Upper lobe of right lung (tissue), 1 donor: ENCODE measurements at regions not wholly inside any gene's neighbourhood (a gene's known extent, or its start where the extent isn't known, plus 50 kb on each side); places are given as distances from the start of the nearest gene placed in this dataset.

Experiments used
- ATAC-seq: fragments of 200-7000 bp; cut with Tn5 transposase; one replicate; pipeline ENCODE4 v1.9.1; 2020; ENCODE audit warnings: mild to moderate bottlenecking, moderate library complexity
- DNase-seq: peaks from one replicate; pipeline ENCODE4 v3.0.0-alpha.2; 2020
- H3K27ac ChIP-seq: fragments of 200-600 bp; one replicate; pipeline ENCODE4 v1.8.0; 2022
- H3K27me3 ChIP-seq: fragments of 200-600 bp; one replicate; pipeline ENCODE4 v1.8.0; 2022; ENCODE audit warnings: mild to moderate bottlenecking
- H3K36me3 ChIP-seq: fragments of 200-600 bp; one replicate; pipeline ENCODE4 v1.8.0; 2022
- H3K4me1 ChIP-seq: fragments of 200-600 bp; one replicate; pipeline ENCODE4 v1.8.0; 2022
- H3K4me3 ChIP-seq: fragments of 200-600 bp; one replicate; pipeline ENCODE4 v1.8.0; 2022; ENCODE audit warnings: mild to moderate bottlenecking
- H3K9me3 ChIP-seq: fragments of 200-600 bp; one replicate; pipeline ENCODE4 v1.8.0; 2022
- intact Hi-C: fragments of 100-400 bp; cut with DNase I; formaldehyde crosslinking; loops from one replicate; pipeline ENCODE4 v1.11.0; 2022
- TF ChIP-seq, protein P1 (sequence below): fragments of 200-600 bp; IDR thresholded peaks from one replicate; pipeline ENCODE4 v1.8.0; 2022; ENCODE audit warnings: antibody characterized with exemption
- donor health status: DM: no; HTN: yes; CAD: no; lungs with severe emphysema.

GRCh38 chr3:193897731-193898180 lies 238.2 kb upstream of the HES1 start:
- H3K4me1 ChIP-seq = peaks cover 4% of the 10 kb centered on the region
- TF ChIP-seq, protein P1, sequence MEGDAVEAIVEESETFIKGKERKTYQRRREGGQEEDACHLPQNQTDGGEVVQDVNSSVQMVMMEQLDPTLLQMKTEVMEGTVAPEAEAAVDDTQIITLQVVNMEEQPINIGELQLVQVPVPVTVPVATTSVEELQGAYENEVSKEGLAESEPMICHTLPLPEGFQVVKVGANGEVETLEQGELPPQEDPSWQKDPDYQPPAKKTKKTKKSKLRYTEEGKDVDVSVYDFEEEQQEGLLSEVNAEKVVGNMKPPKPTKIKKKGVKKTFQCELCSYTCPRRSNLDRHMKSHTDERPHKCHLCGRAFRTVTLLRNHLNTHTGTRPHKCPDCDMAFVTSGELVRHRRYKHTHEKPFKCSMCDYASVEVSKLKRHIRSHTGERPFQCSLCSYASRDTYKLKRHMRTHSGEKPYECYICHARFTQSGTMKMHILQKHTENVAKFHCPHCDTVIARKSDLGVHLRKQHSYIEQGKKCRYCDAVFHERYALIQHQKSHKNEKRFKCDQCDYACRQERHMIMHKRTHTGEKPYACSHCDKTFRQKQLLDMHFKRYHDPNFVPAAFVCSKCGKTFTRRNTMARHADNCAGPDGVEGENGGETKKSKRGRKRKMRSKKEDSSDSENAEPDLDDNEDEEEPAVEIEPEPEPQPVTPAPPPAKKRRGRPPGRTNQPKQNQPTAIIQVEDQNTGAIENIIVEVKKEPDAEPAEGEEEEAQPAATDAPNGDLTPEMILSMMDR = no peak
- H3K27me3 ChIP-seq = no peaks in the 10 kb centered on the region
- intact Hi-C loops = no loop called here
- H3K4me3 ChIP-seq = no peak overlapping the region
- no peaks in the 10 kb centered on the region for H3K36me3 ChIP-seq
- DNase-seq (no peak), ATAC-seq (no peak)
- H3K9me3 ChIP-seq = no peaks in the 10 kb centered on the region
- H3K27ac ChIP-seq = no peak overlapping the region

DNA sequence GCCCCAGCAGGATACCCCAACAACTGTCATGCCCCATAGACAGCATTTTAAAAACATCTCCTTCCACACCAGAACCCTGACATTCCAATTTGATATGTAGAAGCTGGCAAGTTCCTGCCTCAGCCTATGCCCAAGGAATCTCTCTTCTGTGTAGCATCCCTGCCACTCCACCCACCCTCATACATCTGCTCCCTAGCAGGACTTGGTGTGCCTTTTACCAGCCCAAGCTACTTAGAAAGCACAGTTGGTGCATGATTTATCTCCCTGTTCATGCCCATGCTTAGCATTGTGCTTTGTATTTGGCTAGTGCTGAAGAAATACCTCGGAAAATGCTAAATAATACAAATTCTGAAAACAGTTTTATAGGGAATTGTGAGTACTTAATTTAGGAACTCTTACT lies 236.9 kb upstream of the HES1 start:
- intact Hi-C loops = no loop called here
- Histone ChIP-seq H3K36me3 (no peaks in the 10 kb centered on the region), H3K27me3 (no peaks in the 10 kb centered on the region), H3K9me3 (no peaks in the 10 kb centered on the region), H3K4me1 (no peaks in the 10 kb centered on the region), H3K27ac (no peak overlapping the region), H3K4me3 (no peak overlapping the region)
- DNase-seq (no peak), ATAC-seq (no peak)
- TF ChIP-seq, protein P1 = no peak

- Histone ChIP-seq H3K27me3 (no peaks in the 10 kb centered on the region), H3K4me1 (peaks cover 12% of the 10 kb centered on the region), H3K4me3 (no peak overlapping the region), H3K36me3 (no peaks in the 10 kb centered on the region), H3K9me3 (no peaks in the 10 kb centered on the region), H3K27ac (no peak overlapping the region)
- TF ChIP-seq, protein P1 = no peak
- intact Hi-C loops = no loop called here
- ATAC-seq = no peak
- no peak for DNase-seq
Measured at GRCh38 chr3:193901007-193901406, 234.9 kb upstream of the HES1 start.

GRCh38 chr3:193902607-193903511 lies 233.1 kb upstream of the HES1 start:
- H3K4me1 ChIP-seq = peaks cover 12% of the 10 kb centered on the region
- TF ChIP-seq, protein P1 = no peak
- DNase-seq (no peak), ATAC-seq (peak; percentile 56)
- H3K9me3 ChIP-seq = no peaks in the 10 kb centered on the region
- H3K4me3 ChIP-seq = no peak overlapping the region
- no peaks in the 10 kb centered on the region for H3K27me3 ChIP-seq
- intact Hi-C loops = no loop called here
- no peaks in the 10 kb centered on the region for H3K36me3 ChIP-seq
- no peak overlapping the region for H3K27ac ChIP-seq

DNA sequence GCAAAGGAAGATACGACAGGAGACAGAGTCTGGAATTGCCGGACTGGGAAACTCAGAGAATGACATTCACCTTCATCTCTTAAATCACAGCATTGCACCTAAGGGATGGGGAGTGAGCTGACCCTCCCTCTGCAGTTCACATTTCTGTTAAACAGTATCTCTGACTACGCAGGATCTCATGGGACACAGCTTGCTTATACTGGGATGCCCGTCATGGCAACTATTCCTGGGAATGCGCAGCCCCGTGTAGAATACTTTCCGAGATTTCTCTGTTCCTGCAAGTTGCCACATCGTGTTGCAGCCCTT lies 232.5 kb upstream of the HES1 start:
- DNase-seq = no peak
- Histone ChIP-seq H3K36me3 (no peaks in the 10 kb centered on the region), H3K27me3 (no peaks in the 10 kb centered on the region), H3K9me3 (peaks cover 6% of the 10 kb centered on the region), H3K27ac (no peak overlapping the region), H3K4me1 (peaks cover 12% of the 10 kb centered on the region), H3K4me3 (no peak overlapping the region)
- TF ChIP-seq, protein P1 = no peak
- intact Hi-C loops = no loop called here
- ATAC-seq = no peak
